GM18870 (cell line): ENCODE measurements at regions not wholly inside any gene's neighbourhood (a gene's known extent, or its start where the extent isn't known, plus 50 kb on each side); places are given as distances from the start of the nearest gene placed in this dataset.
"Not testable (repeated sequence)": the region's sequence is repeated elsewhere in the genome, so short reads cannot be mapped to it uniquely, and the experiment has no call there.

Source experiments
- ATAC-seq: cut with Tn5 transposase; IDR thresholded peaks from one replicate; pipeline ENCODE4 v1.9.1; 2021; ENCODE audit warnings: moderate library complexity; ENCODE audit not compliant: unreplicated experiment

DNA sequence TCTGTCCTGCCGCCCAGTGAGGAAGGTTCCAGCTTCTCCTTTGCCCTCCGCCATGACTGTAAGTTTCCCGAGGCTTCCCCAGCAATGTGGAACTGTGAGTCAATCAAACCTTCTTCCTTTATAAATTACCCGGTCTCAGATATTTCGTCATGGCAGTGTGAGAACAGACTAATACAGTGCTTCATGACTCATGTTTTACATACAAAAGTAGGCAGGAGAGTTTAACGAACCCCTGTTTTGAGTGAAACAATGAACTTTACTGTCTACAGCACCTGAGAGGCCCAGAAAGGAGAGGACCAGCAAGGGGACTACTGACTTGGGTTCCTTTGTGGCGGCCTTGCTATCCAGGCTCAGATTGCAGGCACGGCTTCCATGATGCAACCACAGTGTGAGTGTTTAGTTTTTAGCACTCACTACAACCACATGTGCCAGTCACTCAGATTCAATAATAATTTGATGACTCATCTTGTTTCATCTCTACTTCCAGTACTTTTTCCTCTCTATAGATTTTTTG is 139.1 kb upstream of the CLINT1 start:
- ATAC-seq = no peak

- no peak for ATAC-seq
These were observed 136.1 kb upstream of the CLINT1 start for GRCh38 chr5:157994906-157995519.

GRCh38 chr5:157993986-157994691 is 135.2 kb upstream of the CLINT1 start:
- ATAC-seq = no peak

DNA sequence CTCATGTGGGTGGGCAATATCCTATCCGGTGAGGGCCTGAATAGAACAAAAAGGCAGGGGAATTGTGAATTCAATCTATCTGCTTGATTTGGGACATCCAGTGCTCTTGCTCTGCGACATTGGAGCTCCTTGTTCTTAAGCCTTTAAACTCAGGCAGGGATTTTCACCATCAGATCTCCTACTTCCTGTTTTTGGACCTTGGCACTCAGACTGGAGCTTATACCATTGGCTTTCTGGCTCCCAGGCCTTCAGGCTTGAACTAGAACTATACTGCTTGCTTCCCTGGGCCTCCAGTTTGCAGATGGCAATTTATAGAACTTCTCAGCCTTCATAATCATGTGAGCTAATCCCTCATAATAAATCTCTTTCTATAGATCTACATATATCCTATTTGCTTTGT is 134.3 kb upstream of the CLINT1 start:
- ATAC-seq = no peak

DNA sequence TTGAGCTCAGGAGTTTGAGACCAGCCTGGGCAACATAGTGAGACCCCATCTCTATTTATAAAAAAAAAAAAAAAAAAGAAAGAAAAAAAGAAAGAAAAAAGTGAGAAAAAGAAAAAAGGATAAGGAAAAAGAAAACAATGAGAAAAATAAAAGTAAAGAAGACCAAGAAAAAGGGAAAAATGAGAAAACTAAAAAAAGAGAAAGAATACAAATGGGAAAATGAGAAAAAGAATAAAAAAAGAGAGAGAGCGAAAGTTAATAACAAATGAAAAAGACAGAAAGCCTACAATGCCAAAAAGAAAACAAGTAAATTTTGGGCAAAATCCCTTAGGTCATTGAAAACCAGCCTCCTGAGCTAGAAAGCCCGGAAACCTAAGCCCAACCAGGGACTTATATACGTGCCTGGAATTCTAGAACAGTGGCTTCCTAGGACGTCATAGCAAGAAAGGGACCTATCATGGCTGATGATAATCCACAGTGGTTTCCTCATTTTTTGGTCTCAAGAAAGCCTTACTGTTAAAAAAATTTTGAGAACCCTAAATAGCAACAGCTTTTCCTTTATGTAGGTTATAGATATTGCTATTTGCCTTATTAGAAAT is 131.7 kb upstream of the CLINT1 start:
- ATAC-seq = no peak

GRCh38 chr5:157989296-157989695 is 130.4 kb upstream of the CLINT1 start:
- ATAC-seq = no peak

DNA sequence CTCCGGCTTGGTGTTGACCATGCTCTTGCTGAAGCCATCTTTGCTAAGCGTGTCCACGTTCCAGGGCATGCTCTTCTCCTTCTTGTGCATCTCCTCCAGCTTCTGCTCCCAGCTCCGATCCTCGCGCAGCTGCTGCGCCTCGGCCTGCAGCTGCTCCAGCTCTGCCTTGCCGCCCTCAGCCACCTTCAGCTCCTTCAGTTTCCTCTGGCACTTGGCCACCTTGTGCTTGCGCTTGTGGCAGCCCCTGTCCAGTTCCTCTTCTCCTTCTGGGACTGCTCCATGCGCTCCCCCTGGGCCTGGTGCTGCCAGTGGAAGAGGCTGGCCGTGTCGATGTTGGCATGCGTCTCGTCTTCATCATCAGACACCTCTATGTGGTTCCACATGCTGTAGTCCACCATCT is 128.3 kb upstream of the CLINT1 start:
- ATAC-seq = no peak

- ATAC-seq = no peak
These were observed 127.6 kb upstream of the CLINT1 start for GRCh38 chr5:157986431-157986990.

- ATAC-seq = no peak
These were observed 125.7 kb upstream of the CLINT1 start for GRCh38 chr5:157984611-157985010.

GRCh38 chr5:157983906-157984551 is 125.1 kb upstream of the CLINT1 start:
- ATAC-seq = no peak

DNA sequence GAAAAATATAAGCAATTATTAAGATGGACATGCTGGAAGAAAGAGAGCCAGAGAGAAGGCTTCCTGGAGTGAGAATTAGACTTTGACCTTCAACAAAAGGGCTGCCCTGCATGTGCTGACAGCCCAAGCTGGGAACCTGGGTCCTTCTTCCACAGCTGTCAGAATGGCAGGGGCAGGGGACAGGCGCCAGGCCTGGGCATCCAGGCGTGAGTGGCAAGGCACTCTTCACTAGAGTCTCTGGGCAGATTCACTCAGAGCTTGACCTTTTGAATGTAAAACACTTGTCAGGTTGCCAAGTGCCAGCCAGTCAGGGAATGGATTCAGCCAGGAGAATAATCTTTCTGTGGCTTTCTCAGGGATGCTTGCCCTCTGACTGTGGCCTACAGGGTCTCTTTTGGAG is 119.1 kb upstream of the CLINT1 start:
- ATAC-seq = no peak

DNA sequence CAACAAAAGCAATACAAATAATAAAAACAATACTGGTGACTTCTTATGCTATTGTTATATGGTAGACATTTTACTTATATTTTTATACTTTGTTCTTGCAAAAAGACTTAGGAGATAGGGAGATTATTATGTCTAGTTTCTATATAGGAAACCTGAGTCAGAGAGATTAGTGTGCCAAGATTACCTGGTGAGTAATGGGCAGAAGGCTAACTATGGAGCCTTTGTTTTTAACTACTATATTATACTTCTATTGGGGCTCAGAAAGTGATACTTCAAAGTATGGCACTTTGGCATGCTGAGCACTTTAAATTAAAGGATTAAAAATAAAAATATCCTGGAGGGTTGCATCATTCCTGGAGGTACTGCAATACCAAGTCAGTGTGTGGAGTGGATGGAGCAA is 117.5 kb upstream of the CLINT1 start:
- ATAC-seq = no peak

- no peak for ATAC-seq
These were observed 113.6 kb upstream of the CLINT1 start for GRCh38 chr5:157972579-157972978.

- no peak for ATAC-seq
These were observed 112.7 kb upstream of the CLINT1 start for GRCh38 chr5:157971571-157972216.

- ATAC-seq = not testable (repeated sequence)
These were observed 109.6 kb upstream of the CLINT1 start for GRCh38 chr5:157968570-157968969.

DNA sequence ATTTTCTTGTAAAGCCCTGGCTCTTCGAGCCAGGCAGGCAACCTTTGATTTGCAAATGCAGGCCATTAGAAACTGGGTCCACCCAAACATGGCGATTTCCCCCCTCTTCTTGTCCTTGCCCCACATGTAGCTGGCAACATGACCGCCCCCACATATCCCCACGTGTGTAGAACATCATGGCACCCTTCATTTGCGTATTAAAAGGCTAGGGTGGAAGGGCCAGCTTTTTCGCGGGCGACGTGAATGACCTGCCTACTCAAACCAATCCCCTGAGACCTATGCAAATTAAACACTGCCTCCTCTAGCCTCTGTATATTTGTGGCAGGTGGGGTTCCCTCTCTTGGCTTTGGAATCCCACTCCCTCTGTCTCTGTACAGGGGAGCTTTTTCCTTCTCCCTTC is 107.0 kb upstream of the CLINT1 start:
- no peak for ATAC-seq

DNA sequence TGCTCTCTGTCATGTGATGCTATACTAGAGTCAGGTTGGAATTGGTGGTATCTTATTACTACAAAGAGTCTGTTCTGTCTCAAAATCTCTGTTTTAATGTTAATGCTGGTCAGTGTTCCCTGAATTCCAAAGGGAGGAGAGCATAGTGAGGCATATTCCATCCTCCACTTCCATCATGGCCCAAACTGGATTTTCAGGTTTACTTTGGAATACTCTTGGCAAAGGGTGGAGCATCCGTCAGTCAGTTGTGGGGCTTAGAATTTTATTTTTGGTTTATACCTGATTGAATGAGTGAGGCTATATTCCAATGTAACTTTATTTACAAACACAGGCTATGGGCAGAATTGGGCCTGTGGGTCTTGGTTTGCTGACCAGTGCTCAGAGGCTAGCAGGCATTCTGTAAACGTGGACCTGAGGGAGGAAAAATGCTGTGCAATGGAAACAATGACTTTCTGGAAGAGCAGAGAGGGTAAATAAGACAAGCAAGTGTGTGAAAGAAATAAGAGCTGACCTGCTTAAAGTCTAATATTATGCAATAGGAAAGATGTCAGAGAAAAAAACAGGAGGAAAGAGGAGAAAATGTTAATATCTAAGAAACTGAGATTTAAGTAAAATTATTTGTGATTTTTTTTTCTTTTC is 106.2 kb upstream of the CLINT1 start:
- no peak for ATAC-seq

DNA sequence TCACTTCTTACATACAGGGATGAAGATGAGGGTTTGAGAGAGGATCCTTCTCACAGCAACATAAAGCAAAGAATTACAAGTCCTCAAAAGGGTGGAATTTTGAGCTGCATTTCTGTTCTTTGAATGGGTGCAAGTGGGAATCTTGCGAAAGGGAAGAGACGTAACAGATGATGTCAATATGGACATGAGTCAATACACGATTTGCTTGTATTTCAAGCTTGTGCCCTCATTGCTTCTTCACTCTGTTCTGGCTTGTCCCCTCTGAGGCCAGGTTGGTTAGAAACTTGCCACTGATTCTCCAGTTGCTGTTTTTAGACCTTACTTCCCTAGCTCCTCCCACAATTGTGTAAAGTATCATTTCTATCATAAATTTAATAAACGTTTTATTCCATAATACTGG is 104.8 kb upstream of the CLINT1 start:
- no peak for ATAC-seq

DNA sequence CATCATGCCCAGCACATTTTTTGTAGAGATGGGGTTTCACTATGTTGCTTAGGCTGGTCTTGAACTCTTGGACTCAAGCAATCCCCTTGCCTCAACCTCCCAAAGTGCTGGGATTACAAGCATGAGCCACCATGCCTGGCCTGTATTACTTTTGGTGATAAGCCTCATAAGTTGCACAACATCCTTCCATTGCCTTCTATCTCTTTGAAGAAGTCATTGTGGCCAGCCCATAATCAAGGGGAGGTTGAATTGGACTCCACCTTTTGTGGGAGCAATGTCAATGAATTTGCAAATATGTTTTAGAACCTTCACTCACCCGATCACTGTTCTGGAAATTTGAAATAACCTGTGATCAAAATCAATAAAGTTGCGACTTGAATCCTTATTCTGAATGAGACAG is 104.3 kb upstream of the CLINT1 start:
- ATAC-seq = no peak

- not testable (repeated sequence) for ATAC-seq
These were observed 103.7 kb upstream of the CLINT1 start for GRCh38 chr5:157962686-157963085.
